GM18505 (cell line): ENCODE measurements at regions not wholly inside any gene's neighbourhood (a gene's known extent, or its start where the extent isn't known, plus 50 kb on each side); places are given as distances from the start of the nearest gene placed in this dataset.
"Not testable (repeated sequence)": the region's sequence is repeated elsewhere in the genome, so short reads cannot be mapped to it uniquely, and the experiment has no call there.

ENCODE experiments used
- ATAC-seq: cut with Tn5 transposase; IDR thresholded peaks from one replicate; pipeline ENCODE4 v1.9.1; 2021; ENCODE audit not compliant: unreplicated experiment
- POLR2A ChIP-seq: IDR thresholded peaks from 4 replicates; pipeline ENCODE4 v1.6.1; 2011; ENCODE audit warnings: borderline replicate concordance; ENCODE audit not compliant: insufficient read depth, insufficient read length; ENCODE audit errors: extremely low read depth

DNA sequence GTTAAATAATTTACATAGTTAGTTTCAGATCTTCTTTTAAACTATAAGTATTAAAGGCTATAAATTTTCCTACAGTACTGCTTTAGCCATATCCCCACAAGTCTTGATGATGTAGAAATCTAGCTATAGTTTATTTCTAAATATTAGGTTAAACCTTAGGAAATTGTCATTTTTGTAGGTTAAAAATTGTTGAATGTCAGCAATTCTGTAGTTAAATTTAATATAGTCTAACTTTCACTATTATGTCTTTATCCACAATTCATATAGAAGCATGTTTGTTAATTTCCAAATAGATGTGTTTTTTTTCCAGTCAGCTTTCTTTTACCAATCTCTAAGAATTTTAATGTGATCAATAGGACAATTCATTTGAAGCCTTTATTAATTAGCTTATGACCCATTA is 199.7 kb downstream of the ETAA1 start:
- TF ChIP-seq POLR2A = no peak
- no peak for ATAC-seq

DNA sequence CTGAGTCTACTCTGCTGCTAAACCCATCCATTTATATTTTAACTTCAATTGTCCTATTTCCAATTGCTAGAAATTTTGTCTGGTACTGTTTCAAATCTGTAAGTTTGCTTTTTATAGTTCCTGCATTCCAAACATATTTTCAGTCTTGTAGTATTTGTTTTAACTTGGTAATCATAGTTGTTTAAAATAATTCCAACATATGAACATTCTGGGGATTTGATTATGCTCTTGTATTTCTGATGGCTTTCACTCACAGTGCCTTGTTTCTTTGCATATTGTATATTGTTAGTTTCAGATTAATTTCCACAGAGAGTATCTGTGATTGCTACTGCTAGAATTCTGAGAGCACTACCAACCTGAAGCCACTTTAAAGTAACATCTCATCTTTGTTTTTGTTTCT is 202.4 kb downstream of the ETAA1 start:
- TF ChIP-seq POLR2A = no peak
- no peak for ATAC-seq

DNA sequence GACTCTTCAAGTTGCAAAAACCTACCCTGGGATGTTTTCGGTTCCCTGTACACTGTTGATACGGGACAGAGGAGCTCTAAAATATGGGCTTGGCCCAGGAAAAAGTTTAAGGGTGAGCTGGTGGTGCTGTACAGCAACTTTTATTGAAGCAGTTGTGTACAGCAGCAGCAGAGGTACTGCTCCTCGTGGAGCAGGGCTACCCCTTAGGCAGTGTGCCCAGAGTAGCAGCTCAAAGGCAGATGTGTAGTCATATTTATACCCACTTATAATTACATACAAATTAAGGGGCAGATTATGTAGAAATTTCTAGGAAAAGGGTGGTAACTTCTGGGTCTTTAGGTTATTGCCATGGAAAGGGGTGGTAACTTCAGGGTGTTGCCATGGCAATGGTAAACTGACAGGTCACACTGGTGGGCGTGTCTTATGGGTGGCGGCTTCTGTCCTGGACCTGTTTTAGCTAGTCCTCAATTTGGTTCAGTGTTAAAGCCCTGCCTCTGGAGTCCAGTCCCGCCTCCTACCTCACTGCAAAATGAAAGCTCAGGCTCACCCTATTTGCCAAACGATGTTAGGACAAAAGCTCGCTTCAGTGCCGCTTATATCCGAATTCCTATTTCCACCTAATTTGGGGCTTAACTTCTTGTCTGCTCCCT is 203.2 kb downstream of the ETAA1 start:
- TF ChIP-seq POLR2A = no peak
- no peak for ATAC-seq

DNA sequence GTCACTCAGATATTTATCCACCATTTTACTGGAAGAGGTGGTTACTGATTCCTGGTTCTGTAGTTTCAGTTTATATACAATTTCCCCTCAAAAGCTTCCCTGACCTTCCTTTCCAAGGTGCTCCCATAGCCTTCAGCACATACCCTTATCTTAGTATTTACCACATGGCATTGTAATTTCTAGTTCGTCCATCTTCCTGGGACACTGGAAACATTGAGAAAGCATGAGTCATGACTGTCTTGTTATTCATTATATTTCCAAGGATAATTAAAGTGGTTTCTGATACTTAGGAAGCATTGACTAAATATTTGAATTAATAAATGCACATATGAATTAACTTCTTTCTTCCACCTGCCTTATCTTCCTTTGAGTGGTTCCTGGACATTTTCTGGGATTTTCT is 203.8 kb downstream of the ETAA1 start:
- ATAC-seq = no peak
- no peak for TF ChIP-seq POLR2A

DNA sequence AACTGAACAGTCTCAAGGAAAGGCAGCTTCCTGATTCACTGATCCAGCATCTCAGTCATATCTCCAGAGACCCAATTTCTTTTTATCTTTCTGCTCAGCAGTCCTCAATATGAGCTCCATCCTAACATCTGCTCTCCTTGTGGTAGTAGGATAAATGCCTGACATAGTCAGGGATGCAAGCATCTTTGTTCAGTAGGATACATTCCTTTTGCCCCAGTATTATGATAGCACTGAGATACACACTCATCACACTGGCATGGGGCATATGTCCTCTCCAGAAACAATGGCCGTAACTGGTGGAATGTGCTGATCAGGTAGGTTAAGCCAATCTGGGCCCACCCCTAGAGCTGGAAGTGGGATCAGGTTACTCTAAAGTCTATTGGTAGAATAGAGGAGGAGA is 207.2 kb downstream of the ETAA1 start:
- no peak for TF ChIP-seq POLR2A

DNA sequence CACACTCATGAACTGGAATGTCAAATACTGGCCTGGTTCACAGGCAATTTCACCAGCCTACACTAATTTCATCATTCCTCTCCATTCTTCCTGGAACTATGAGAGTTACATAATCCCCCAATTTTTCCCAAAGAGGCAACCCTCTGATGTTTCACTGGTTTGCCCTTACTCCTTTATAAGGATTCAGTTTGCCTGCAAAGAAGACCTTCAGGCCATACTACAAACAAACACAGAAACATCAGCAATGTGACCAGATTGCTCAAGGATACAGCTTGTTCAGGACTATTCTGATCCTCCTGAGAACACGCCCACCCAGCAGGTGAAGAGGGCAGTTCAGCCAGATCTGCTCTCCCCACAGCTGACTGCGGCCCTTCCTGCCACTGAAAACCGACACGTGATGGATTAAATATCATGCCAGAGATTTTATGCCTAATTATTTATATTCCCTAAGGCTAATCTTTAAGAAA is 215.5 kb downstream of the ETAA1 start:
- ATAC-seq = no peak

More for the DNA sequence above, 207.2 kb downstream of the ETAA1 start:
- no peak for ATAC-seq

DNA sequence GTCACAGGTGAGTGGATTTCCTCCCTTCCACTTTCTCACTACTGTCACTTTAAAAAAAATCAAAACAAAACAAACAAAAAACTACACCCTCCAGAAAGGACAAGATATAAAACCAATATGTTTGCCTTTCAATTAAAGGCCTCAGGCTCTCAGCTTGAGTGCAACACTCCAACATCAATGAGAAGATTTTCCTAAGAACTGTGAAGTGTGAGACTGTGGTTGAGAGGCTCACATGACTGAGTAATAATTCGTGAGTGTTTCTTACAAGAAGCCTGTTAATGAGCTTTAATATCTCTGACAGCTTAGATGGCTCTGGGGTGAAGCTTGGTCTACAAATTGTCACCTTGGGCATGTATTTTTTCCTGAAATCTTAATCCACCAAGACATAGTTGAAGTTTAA is 216.1 kb downstream of the ETAA1 start:
- TF ChIP-seq POLR2A = no peak
- no peak for ATAC-seq

More for the DNA sequence above, 215.5 kb downstream of the ETAA1 start:
- no peak for TF ChIP-seq POLR2A

DNA sequence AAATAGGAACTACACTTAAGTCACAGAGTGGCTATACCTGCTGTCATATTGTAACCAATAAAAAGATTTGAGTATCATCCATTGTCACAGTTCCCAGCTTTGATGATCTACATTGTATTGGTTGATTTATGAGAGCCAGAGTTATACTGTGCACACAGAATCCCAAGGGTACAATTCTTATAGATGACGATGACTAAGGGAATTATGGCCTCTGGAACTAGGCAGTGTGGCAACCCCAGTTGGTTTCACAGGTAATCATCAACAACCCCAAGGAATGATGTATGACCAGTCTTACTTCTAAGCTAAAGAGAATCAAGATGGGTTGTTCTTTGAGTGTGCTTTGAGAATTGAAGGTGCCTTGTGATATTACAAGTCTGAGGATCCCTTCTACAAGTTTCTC is 217.3 kb downstream of the ETAA1 start:
- TF ChIP-seq POLR2A = no peak

DNA sequence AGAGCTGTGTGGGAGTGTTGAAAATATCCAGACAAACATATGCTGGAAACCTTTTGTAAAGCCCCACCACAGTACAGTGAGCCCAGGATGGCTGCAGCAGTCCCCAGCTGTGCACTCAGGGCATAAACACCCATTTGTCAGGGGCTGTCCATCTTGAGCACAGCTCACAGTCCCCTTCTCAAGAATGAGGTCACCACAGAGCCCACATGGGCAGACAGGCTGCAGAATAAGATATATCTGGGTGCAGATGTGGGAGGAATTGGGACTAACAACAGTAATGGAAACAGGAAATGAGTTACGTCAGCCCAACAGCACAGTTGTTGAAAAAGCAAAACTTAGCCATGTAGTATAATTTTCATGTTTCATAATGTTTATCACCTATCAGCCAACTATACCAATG is 219.6 kb downstream of the ETAA1 start:
- peak; percentile 76 for ATAC-seq
- TF ChIP-seq POLR2A = no peak

More for the DNA sequence above, 217.3 kb downstream of the ETAA1 start:
- ATAC-seq = no peak

DNA sequence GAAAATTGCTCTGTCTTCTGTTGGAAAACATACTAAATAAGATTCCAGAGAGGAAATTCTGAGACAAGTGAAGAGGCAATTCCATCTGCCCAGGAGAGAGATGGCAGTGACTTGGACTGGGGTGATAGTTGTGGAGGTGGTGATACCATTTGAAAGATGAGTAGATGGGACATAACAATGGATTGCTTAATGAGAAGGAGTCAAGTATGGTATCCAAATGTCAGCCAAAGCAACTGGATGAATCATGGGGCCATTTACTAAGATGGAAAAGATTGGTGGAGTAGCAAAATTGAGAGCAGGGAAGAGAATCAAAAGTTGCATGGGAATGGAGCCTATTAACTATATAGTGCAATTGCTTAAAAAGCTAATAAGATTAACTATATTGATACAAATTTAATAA is 222.1 kb downstream of the ETAA1 start:
- no peak for TF ChIP-seq POLR2A
- no peak for ATAC-seq

DNA sequence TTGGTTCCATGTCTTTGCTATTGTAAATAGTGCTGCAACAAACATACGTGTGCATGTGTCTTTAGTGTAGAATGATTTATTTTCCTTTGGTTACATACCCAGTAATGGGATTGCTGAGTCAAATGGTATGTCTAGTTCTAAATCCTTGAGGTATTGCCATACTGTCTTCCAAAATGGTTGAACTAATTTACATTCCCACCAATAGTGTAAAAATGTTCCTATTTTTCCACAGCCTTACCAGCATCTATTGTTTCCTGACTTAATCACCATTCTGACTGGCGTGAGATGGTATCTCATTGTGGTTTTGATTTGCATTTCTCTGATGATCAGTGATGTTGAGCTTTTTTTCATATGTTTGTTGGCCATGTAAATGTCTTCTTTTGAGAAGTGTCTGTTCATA is 226.6 kb downstream of the ETAA1 start:
- not testable (repeated sequence) for ATAC-seq

DNA sequence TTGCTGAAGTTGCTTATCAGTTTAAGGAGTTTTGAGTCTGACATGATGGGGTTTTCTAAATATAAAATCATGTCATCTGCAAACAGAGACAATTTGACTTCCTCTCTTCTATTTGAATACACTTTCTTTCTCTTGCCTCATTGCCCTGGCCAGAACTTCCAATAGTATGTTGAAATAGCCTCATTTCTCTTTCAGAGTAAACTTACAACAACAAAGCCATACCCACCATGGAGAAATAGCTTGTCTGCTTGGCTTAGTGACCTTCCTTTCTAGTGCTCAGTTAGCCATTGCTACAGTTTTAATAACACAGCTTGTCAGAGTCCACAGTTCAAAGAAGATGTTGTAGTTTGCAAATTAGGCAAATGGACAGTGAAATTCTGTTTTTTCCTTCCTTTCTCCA is 228.0 kb downstream of the ETAA1 start:
- no peak for ATAC-seq
- no peak for TF ChIP-seq POLR2A

DNA sequence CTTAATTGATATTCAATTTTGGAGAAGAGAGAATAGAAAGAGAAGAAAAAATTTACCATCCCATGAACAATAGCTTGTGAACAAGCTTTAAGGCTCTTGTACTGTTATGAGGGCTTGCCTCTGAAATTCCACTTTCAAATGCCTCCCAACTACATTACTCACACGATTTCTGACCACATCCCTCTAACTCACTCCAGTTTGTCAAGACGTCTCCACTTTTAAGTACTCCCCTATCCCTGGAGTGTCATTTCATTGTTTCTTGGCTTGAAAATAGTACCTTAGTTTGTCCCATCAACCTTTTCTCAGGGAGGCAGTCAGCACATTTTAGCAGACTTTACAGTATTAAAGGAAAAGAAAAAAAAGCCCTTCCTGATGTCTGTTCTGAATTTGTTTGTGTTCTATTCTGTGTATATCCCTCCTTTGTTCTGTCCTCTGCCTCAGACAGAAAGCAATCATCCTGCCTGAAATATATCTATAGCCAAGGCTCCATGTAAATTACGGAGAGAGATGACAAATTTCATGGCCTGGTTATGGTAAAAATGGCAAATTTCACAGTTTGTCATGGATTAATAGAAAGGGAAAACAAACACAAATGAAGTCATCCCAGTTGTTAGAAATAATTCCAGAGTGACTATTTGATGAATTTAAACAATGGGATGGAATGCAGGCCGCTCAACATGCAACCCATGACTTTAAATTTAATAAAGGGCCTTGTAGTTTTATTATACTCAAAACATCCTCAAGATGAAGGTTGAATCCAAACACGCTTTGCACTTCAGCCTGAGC is 228.8 kb downstream of the ETAA1 start:
- no peak for TF ChIP-seq POLR2A
- no peak for ATAC-seq

DNA sequence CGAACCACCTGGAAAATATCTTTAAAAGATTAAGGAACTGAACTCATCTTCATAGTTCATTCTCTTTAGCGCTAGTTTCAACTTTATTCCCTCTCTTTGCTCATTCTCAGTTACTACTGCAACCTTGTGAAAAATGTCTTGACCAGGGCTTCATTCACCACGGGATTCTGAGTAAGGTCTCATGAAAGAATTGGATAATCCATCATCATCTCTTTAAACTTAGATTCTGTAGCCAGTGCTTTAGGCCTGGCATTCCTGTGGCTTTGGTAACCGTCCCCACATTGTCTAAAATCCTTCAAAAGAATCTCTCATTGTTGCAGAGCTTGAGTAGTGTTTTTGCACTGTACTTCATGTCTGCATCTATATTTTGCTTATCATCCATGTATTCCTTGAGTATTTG is 229.5 kb downstream of the ETAA1 start:
- no peak for TF ChIP-seq POLR2A
- ATAC-seq = no peak
